Spleen (tissue), 7 donors: ENCODE measurements at regions not wholly inside any gene's neighbourhood (a gene's known extent, or its start where the extent isn't known, plus 50 kb on each side); places are given as distances from the start of the nearest gene placed in this dataset.

Source experiments
- POLR2A ChIP-seq, 3 donors: fragments of 450-650 bp; IDR thresholded peaks; one replicate each; pipeline ENCODE4 v1.5.1; 2017; ENCODE audit warnings: antibody characterized with exemption in 3 of 3, mild to moderate bottlenecking in 1 of 3
- TF ChIP-seq, protein P1 (sequence below), 11 experiments: fragments of 200-600 bp in 7 of 11; fragments of 450-650 bp in 4 of 11; sonication (generic) in 4 of 11; IDR thresholded peaks in 8 of 11; conservative IDR thresholded peaks in 3 of 11; 1 replicate in 7 of 11; 2 replicates in 4 of 11; pipeline versions ENCODE4 v1.4.0 to v1.8.0; 2016 to 2021; ENCODE audit warnings: antibody characterized with exemption in 11 of 11, inconsistent platforms in 4 of 11, mild to moderate bottlenecking in 1 of 11
- donor health status: DM: no; HTN: no; CAD: no; lungs with moderate emphysema.
- donor health status: DM: no; HTN: no; CAD: no.
- donor health status: DM: no; HTN: no; CAD: no.

DNA sequence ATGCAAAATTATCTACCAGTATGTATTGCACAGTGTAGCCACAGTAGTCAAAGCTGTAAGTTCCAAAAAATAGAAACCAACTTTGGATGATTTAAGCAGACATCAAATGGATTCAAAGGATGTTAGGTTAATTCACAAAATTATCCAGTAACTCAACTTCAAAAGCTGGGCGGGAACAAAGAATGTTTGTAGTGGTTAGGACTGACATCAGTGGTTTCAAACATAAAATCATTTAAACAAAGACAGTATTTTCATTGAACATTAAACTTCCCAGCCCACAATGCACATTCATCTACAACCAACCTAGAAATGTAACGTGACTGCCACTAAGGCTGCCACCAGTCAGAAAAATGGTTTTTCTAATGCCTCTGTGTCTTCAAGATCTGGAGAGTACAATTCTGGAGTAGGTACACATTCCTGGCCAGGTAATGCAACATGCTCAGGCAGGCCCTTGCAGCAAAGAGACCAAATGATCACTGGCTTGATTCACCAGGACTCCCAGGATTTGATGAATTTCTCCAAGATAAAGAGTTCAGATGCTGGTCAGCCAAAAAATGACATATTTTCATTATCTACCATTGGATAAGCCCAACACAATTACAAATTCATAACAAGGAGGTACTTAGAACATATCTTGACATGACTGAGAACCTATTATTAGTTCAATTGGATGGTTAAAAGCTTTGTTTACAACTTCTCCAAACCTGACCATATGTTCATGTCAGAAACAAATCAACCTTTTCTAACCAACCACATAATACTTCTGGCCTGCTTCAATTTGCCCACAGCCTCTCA, 189.8 kb upstream of the CNTN4 start:
- TF ChIP-seq, protein P1, sequence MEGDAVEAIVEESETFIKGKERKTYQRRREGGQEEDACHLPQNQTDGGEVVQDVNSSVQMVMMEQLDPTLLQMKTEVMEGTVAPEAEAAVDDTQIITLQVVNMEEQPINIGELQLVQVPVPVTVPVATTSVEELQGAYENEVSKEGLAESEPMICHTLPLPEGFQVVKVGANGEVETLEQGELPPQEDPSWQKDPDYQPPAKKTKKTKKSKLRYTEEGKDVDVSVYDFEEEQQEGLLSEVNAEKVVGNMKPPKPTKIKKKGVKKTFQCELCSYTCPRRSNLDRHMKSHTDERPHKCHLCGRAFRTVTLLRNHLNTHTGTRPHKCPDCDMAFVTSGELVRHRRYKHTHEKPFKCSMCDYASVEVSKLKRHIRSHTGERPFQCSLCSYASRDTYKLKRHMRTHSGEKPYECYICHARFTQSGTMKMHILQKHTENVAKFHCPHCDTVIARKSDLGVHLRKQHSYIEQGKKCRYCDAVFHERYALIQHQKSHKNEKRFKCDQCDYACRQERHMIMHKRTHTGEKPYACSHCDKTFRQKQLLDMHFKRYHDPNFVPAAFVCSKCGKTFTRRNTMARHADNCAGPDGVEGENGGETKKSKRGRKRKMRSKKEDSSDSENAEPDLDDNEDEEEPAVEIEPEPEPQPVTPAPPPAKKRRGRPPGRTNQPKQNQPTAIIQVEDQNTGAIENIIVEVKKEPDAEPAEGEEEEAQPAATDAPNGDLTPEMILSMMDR (IDR thresholded peaks at IDR 0.05 in 8 of 11, conservative IDR thresholded peaks at IDR 0.05 in 3 of 11) = no peak
- TF ChIP-seq POLR2A (IDR thresholded peaks at IDR 0.05) = no peak
